Fibroblast of the aortic adventitia (primary cell): ENCODE measurements at regions not wholly inside any gene's neighbourhood (a gene's known extent, or its start where the extent isn't known, plus 50 kb on each side); places are given as distances from the start of the nearest gene placed in this dataset.

Source experiments
- DNase-seq: peaks from one replicate; pipeline ENCODE4 v3.0.0-alpha.2; 2010; ENCODE audit warnings: low read depth
- H3K4me3 ChIP-seq: 2 replicates; pipeline ENCODE4 v1.5.1; 2011; ENCODE audit warnings: low read depth, mild to moderate bottlenecking, control low read depth, low read length, moderate library complexity
- TF ChIP-seq, protein P1 (sequence below): IDR thresholded peaks from 2 replicates; pipeline ENCODE4 v1.5.1; 2011; ENCODE audit warnings: mild to moderate bottlenecking, low read length, control low read depth, inconsistent platforms; ENCODE audit not compliant: insufficient read depth

DNA sequence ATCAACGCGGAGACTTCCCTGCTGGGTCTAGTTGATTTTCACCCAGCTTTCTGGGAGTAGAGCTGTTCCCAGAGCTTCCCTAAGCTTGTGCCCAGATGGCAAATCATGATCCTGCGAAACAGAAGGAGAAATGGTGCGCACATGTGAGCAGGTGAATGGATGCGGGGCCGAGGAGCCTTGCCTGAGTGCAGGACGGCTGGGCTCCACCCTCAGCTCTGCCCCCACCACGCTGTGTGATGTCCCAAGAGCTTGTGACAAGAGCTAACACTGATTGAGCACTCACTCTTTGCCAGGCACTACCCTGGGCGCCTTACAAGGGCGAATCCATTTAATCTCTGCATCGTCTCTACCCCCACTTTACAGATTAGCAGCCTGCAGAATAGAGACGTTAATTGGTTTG is 162.7 kb upstream of the RPL38 start:
- no peak overlapping the region for H3K4me3 ChIP-seq
- TF ChIP-seq, protein P1, sequence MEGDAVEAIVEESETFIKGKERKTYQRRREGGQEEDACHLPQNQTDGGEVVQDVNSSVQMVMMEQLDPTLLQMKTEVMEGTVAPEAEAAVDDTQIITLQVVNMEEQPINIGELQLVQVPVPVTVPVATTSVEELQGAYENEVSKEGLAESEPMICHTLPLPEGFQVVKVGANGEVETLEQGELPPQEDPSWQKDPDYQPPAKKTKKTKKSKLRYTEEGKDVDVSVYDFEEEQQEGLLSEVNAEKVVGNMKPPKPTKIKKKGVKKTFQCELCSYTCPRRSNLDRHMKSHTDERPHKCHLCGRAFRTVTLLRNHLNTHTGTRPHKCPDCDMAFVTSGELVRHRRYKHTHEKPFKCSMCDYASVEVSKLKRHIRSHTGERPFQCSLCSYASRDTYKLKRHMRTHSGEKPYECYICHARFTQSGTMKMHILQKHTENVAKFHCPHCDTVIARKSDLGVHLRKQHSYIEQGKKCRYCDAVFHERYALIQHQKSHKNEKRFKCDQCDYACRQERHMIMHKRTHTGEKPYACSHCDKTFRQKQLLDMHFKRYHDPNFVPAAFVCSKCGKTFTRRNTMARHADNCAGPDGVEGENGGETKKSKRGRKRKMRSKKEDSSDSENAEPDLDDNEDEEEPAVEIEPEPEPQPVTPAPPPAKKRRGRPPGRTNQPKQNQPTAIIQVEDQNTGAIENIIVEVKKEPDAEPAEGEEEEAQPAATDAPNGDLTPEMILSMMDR, result no peak
- DNase-seq, result no peak

DNA sequence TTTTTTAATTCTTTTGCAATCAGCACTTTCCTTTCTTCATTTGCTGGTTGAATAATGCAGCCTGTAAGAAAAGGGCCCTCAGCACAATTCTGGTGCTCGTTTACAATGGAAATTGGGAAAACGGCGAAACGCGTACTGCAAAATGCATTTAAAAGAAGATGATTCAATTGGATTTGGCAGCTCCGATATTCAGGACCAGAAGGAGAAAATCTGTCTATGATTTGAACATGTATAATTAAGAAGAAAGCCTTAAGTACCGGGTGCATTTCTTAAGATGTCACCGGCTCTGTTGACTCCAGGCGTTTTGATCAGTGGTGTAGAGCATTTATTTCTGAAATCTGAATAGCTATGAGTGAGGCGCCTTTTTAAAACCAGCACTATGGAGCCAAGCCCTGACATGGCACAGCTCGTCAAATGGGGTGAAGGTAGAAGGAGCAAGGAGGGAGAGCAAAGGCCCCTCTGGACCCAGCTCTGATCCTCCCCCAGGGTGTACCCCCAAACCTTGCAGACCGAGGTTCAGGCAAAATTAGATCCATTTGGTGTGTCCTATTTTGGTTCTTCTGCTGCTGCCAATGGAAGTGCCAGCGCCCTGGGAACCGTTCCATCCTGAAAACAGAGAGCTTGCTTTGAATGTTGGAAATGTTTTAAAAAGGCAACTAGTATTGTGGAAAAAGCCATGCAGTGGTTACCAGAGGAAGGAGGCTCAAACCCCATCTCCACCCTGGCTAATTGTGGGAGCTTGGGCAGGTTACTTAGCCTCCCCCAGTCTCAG is 161.4 kb upstream of the RPL38 start:
- DNase-seq, result no peak
- no peak overlapping the region for H3K4me3 ChIP-seq
- TF ChIP-seq, protein P1, result no peak

DNA sequence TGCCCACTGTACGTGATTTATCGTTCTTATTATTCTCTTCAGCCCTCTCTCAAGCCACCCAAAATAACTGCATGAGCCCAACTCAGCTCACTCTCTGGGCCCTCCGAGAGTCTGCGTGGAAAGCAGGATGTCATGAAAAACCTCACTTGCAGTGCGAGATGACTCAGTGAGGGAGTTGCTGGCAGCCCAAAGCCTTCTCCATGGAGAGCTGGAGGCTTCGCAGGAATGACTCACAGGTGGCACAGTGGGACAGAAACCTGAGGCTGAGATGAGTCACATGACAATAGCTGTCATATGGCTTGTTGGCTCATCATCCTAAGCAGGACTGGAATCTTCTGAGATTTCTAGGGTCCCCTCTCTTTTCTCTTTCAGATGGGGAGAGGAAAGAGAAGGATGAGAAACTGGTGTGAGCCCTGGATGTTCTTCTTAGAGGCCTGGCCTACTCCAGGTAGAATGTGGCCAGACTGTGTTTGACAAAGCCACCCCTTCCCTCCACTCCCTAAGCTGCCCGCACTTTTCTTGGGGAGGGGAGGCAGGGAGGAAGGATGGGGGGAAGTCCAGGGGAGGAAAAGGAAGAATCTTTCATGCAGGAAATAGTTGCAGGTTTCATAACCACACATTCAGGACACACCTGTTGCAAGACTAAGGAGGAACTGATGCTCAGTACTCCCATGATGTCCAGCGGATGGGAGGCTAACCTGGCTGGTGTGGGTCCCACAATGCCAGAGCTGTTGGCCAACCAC is 160.6 kb upstream of the RPL38 start:
- no peak overlapping the region for H3K4me3 ChIP-seq
- peak; percentile 50 for DNase-seq
- TF ChIP-seq, protein P1, result no peak

DNA sequence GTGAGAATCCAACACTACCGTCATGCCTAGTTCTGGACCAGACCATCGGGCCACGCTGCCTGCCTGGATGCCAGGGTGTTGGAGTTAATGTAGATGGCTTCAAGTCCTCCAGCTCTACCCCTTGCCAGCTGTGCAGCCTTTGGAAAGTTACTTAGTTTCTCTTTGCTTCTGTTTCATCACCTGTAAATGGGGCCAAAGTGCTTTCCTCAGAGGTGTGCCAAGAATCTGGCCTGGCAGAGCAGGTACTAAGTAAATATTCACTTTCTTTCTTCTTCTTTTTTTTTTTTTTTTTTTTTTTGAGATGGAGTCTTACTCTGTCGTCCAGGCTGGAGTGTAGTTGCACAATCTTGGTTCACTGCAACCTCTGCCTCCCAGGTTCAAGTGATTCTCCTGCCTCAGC is 159.5 kb upstream of the RPL38 start:
- H3K4me3 ChIP-seq, result no peak overlapping the region
- no peak for DNase-seq
- TF ChIP-seq, protein P1, result no peak

DNA sequence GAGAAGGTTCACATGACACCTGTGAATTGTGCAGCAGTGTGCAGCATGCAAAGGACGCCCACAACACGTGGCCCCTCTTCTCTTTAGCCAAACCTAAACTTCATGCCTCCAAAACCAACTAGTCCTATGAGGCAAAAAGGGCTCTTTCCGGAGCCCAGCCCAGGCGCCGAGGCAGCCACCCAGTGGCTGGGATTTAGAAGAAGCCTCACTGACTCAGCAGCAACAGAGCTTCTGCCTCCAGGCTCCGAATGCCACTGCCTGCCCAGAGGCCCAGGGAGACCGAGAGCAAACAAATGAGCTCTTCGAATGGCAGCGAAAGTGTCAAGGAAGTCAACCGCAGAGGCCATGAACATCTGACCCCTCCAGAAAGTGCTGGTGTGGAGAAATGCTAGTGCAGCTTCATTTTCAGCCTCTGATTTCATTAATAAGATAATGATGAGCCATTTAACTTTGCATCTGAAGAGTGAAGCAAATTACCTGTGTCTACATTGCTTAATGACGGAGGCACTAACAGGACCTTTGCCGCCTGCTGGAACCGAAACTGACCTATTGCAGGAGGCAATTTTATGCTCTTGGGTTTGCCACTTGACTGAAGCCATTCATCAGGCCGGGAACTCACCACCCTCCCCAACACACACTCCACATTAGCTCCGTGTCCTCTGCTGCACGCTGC is 157.7 kb upstream of the RPL38 start:
- H3K4me3 ChIP-seq, result no peak overlapping the region
- TF ChIP-seq, protein P1, result no peak
- DNase-seq, result no peak

DNA sequence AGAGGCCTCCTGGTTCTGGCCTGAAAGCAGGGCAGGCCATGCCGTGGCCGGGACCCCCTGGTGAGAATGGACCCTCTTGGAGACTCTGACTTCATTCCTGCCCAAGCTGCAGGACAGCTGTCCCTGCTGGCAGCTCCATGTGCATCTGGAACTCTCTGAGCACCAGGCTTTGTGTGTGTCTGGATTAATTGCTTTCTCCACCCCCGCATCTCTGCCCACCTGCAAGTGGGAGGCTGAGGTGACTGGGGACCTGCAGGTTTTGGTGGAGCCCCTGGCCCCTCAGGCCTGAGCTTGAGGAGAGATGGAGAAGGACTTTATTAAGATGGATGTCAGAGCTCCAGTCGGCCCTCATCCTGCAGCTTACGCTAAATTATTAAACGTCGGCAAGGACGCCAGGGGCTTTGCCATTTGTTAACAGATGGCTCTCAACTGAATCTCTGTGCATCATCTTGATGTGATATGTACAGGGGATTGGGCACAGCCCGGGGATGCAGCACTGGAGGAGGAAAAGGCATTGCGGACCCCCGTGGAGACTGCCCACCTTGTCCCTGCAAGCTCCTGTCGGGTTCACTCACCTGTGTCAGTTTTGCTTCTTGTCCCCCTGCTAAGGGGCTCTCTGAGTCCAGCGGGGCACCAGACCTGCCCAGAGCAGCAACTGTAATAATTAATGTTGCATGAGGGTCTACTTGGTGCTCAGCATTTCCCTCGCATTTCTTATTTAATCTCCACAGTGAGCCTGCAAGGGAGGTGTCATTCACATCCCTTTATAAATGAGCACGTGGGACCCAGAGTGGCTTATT is 154.1 kb upstream of the RPL38 start:
- no peak for DNase-seq
- no peak overlapping the region for H3K4me3 ChIP-seq
- TF ChIP-seq, protein P1, result no peak
